ENCODE measurements at regions not wholly inside any gene's neighbourhood (a gene's known extent, or its start where the extent isn't known, plus 50 kb on each side); places are given as distances from the start of the nearest gene placed in this dataset.

DNA sequence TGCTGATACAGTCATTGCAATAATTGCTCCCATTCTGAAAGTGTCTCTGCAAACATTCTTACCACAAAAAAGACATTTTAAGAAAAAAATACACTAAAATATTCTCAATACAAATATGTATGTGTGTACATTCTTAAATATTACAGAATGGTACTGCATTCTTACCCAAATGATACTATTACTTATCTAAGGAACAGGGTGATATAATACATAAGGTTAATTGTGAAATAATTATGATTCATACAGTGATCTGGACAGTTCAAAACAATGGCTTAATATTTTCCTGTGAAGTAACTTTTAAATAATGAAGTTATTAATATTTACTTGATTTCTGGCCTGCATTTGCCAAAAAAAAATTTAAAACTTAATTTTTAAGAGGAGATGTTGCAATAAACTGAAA lies 694.6 kb downstream of the TUSC7 start:
- no peak for DNase-seq (ENCODE audit: low spot score)

DNA sequence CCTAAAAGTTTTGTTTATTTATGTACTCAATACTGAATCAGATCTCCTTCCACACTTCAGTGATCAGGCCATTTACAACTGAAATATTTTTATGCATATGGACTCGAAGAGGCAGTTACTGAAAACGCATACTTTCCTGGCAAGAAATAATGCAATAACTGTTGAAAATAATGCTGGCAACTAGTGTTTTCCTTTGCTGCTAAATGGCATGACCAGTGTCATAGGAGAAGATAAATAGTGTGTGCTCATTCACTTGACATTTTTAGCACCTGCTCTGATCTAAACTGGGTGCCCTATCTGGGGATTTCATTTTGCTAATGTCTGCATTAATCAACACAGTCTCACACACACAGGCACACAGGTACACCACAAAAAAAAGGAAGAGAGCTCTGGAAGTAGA lies 695.2 kb downstream of the TUSC7 start:
- no peak for DNase-seq (ENCODE audit: low spot score)

DNA sequence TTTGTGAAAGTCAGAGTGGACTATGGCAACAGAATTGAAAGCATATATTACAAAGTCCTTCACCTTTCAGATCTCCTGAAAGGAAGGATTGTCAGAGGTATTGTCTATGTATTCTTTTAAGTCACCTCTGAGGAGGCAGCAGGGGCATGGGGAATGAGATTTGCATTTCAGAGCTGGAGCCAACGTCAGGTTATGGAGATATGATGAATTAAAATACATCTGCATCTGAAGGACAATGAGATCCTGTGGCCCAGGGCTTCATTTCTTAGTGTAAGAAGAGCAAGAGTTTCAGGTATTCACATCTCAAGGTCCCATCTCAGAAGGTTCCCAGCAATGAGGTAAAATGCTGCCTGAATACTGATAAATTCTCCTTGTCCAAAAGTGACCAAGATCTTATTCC lies 695.8 kb downstream of the TUSC7 start:
- DNase-seq (ENCODE audit: low spot score) = no peak

DNA sequence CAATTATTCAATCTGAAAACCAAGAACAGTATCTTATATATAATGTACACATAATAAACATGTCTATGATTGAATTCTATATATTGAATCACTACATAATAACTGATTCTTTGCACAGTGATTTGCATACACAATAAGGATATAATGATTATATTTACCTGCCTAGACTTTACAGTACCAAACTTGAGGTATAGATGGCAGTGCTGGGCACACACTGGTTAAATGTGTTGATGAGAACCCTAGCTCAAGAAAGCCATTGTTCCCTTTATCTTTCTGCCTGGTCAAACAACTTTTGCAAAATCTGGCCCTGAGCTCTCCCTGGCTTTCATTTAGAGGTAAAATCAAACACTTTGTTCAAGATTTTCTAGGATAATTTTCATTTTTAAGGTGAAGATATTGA lies 697.7 kb downstream of the TUSC7 start:
- DNase-seq (ENCODE audit: low spot score) = no peak

DNA sequence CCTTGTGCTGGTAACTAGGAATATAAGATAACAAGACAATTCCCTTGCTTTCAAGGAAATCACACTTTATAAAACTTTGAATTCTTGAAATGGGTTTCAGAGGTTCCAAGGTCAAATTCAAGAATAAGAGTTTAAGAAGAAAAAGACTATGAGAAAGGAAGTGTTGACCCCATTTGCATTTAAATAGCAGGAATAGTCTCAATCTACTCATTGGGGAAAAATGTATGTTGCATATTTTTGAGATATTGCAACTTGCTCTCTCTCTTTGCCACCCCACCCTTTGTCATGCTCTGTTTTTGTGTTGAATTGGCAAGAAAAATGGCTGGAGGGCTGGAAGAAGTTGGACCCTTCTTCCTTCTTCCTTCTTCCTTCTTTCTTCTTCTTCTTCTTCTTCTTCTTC lies 699.2 kb downstream of the TUSC7 start:
- DNase-seq (ENCODE audit: low spot score) = no peak

DNA sequence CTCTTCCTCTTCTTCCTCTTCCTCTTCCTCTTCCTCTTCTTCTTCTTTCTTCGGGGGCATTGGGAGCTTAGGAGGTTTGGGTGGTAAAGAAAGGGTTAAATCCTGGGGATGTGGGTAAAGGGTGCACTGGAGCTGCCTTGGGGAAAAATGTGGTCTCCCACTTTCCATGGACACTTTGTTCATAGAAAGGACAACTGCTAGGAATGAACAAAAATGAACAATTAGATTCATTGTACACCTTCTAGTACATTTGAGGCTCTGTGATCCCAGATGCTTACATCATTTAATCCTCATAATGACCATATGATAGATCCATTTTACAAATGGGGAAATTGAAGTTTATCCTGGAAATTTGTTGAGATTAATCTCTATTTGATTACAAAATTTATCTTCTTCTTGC lies 699.7 kb downstream of the TUSC7 start:
- no peak for DNase-seq (ENCODE audit: low spot score)

DNA sequence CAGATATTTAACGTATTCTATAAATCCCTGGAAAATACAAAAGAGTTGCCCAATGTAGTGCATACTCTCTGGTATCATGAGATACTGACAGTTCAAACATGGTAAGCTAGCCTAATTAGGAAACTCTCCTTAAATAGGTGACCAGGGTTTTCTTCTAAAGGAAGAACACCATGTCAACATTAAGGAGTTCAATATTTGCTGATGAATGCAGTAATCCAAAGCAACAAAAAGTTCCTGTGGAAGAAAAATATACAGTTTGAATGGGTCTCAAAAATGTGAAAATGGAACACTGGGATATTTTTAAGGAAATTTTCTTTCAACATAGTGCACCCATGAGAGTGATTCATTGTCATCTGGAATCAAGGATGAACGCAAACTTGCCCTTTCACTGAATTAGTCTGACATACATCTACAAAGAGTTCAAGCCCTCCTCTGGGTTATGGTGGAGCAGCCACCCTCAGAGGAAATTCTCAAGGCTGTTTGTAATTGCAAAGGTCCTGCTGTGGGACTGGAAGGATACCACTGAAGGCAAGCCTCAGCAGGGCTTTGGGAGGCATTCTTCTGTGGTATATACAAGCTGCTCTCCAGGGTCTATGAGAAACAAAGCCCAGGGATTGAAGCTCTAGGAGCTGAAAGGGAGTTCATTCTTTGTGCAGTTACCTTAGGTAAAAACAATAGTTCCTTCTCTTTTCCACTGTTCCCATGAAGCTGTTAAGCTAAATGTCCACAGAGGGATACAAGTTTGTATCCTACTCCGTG lies 700.3 kb downstream of the TUSC7 start:
- no peak for DNase-seq (ENCODE audit: low spot score)

DNA sequence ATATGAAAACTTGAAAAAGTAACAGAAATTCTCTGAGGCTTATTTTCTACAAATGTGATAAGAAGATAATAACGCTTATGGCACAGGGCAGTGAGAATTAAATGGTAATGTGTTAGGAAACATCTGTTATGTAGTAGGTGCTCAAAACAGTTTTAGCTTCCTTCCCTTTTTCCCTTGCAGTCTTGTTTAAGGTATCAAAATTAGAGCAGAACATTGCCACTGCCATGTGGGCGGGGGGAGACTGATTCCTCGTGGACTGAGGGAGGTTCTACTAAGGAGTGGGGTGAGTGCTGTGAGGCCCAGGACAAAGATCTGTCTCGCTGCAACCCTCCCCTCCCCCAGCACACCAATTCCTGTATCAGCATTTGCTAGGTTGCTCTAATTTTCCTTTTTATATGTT lies 702.4 kb downstream of the TUSC7 start:
- no peak for DNase-seq (ENCODE audit: low spot score)

DNA sequence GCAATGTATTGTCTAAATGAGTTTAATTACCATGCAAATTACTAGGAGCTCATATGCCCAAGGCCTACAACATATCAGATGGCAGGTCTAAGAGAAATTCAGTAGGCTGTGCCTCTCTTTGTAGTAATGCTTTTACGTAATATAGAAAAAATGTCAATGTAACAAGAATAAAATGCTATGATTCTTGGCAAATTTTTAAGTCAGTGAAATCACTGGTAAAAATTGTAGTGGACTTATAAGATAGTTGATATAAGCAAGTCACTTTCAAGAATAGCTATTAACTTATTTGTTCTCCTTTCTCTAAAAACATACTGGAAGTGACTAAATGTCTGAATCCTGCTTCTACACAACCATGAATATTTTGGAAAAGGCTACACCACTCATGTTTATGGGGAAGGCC lies 707.8 kb downstream of the TUSC7 start:
- DNase-seq (ENCODE audit: low spot score) = no peak

DNA sequence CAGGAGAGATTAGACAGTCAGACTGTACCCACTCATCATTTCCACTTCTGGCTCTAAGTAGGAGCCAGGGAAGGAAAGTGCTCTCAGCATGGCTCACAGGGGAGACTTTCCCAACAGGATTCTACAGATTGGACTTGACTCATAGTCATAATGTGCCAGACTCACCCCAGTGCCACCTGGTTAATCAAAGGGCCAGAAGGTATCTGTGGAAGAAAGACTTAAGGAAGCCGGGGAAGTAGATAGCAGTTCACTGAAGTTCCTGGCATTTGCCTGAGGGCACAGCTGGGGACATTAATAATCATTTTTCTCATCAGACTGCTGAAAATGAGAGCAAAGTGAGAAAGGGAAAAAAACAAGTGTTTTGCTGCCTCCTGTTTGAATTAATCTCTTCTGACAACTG lies 717.5 kb downstream of the TUSC7 start:
- no peak for DNase-seq (ENCODE audit: low spot score)

DNA sequence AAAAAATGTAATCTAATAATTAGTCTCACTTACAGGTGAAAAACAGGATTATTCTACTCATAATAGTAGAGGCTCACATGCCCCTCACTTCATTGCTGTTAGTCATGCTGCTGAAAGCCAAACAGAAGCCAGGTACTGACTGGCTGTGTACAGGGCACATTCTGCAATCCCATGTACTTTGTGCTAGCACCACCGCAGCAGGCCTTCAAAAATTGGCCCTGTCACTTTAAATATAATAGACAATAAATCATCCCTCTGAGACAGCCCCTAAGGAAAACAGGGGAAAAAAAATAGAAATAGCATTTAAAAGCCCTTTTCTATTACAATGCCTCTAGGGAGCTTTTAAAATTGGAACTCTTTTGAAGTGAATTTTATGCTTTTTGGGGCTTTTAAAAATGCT lies 723.8 kb downstream of the TUSC7 start:
- DNase-seq (ENCODE audit: low spot score) = no peak

DNA sequence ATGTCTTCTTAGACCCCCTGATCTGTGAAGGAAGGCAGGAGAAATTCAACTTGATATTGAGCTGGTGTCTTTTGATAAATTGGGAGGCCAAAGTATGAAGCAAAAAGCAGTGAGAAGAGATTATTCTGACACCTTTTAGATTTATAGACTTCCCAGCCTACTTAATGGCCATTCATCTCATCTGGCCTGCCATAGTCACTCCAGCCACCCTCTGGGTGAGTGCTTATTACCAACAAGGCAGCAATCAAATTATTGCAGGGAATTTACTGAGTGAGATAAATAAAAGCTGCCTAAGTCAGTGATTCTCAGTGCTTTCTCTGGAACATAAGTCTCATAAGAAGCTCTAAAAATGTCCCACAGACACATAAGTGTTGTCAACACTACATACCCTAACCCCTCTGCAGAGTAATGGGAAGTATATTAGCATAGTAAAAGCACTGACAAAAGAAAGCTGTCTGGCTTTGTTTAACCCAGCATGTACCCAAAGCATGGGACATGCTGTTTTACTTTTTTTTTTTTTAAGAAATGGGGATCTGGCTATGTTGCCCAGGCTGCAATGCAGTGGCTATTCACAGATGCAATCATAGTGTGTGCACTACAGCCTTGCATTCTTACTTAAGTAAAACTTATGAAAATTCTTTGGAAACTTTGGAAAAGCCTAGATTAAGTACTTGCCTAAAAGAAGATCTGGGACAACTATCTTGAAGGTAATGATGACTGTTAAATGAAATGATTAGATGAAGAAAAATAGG lies 725.3 kb downstream of the TUSC7 start:
- DNase-seq (ENCODE audit: low spot score) = no peak

DNA sequence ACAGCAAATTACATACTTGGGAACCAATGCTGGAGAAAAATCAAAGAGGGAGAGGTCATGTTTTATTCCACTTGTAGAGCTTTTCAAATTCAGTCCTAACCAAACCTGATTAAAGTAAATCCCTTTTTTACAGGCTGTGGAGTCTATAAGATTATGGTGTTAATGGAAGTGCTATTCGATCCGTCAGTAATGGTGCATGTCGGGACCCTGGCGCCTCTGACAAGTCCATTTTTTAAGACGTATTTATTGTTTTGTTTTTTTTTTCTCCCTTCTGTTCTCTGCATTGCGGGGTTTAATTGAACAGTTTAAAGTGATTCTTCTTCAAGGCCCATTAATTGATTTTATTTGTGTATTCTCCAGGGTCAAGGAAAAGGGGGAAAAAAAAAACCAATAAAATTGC lies 725.9 kb downstream of the TUSC7 start:
- DNase-seq (ENCODE audit: low spot score) = no peak

DNA sequence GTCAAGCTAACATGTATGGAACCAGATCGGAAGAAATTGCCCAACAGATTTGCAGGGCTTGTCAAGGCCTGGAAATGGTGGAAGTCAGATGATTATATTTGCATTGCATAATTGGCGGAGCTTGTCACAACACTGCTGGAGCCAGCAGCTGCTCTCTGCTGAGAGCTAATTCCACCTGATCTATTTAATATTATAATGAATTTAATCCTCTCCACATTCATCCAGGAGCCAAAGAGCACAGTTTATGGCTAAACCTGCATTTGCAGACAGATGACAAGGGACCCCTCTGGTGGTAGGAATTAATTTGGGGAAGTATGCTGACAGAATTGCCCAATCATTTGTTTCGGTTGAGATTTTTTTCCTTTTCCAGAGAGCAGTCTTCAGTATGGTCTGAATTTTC lies 730.2 kb downstream of the TUSC7 start:
- no peak for DNase-seq (ENCODE audit: low spot score)

DNA sequence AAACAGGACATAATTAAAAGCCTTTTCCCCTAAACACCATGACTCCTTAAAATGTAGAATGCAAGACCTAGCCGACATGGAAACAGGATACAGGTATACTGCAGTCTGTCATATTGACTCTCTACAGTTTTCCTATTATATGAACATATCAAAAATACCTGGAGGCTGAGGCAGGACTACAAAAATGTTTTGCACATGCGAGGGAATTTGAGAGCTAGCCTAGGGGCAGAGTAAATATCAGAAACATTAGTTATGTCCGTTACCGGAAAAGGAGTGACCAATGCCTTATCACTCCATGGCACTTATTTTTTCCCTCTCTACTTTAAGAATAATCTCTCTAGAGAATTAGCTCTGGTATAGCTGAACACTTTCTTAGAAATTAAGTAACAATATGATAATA lies 732.3 kb downstream of the TUSC7 start:
- no peak for DNase-seq (ENCODE audit: low spot score)

DNA sequence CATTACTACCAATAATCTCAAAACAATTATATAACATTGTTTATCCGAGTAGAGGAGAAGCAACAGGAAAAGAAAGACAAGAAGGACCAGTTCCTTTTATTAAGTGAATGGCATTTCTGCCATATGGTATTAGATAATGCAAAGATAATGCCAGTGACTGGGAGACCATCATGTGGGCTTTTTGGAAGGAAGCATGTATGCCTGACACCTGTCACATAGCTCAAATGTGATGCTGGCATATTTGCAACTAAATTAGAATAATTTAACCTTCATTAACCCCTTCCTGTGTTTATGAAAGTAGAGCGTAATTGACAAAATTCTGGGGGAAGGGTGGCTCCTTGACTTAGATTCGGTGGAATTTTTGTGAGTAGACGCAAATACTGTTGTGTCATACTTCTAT lies 733.0 kb downstream of the TUSC7 start:
- no peak for DNase-seq (ENCODE audit: low spot score)

DNA sequence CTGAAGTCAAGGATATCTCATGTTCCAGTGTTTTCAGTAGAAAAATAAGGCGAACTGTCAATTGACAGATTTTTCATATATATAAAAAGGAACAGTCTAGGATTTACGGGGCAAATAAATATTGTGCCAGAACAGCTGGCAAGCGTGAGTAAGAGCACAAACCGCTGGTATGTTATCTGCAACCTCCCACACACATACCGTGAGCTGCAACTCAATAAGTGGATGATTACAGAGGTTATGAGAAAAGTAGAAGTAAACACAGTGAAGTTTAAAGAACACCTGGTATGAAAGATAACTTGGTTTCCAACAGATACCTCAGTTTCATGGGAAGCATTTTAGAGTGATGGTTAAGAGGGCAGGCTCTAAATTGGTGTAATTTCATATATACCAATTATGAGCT lies 733.4 kb downstream of the TUSC7 start:
- no peak for DNase-seq (ENCODE audit: low spot score)

DNA sequence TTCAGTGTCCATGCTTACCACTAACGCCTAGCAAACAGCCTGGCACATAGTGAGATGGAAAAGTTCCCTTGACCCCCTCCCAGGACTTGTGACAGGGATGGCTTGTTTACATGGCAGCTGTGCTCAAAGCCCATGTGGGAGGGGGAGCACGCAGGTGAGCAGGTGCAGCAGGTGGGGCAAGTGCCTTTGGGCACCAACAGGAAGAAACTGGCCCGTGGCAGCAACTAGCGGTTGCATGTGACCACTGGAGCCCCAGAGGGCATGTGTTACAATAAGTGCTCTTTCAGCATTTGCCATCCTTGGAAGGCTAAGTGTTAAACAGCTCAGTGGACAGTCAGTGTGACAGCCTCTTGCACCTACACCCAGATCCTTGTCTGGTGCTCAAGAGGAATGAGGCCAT lies 734.6 kb downstream of the TUSC7 start:
- no peak for DNase-seq (ENCODE audit: low spot score)

DNA sequence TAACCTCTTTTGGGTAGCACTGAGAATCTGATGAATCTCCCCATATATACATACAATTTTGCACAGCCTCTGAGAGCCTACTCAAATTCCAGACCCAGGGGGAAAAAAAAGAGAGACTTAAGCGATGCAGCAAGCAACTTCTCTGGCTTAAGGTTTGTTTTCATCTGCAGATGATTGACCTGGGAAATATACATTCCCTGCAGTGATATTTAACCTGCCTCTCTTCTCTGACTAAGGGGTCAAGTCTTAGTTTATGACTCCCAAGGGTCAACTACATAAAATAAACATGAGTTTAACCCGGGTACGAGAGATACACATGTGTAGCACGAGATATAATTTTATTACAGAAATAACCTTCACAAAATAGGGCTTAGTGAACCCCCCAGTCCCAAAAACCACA lies 737.8 kb downstream of the TUSC7 start:
- DNase-seq (ENCODE audit: low spot score) = no peak

DNA sequence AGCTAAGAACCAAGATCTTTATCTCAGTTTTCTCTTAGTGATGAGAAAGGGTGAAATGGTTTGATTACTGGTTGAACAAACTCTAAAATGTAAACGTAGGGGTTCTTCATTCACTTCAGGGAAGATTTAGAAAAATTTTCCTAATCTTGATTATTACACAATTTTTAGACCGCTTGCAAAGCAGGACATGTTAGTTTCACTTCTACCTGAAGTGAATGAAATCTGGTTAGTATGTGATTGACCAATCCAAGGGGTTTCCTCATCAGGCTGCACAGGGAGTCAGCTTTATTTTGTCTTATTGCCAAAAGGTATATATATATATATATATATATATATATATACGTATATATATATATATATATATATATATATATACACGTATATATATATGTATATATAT lies 740.4 kb downstream of the TUSC7 start:
- DNase-seq (ENCODE audit: low spot score) = no peak

DNA sequence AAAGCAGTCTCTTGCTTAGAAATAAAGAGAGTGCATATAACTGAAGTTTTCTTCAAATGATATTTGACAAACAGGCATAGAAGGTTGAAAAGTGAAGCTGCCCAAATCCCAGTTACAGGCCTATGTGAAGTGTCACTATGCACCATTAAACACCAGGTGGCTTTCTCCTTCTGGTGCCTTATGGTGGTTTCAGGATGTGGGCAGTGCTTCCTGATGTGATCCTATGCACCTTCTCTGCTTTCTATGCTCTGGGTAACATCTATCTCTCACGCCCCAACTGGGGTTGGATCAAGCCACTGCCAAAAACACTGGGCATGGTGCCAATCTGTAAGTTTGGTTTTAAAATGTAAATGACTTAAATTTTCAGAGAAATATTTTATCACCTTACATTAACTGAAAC lies 744.7 kb downstream of the TUSC7 start:
- no peak for DNase-seq (ENCODE audit: low spot score)

DNA sequence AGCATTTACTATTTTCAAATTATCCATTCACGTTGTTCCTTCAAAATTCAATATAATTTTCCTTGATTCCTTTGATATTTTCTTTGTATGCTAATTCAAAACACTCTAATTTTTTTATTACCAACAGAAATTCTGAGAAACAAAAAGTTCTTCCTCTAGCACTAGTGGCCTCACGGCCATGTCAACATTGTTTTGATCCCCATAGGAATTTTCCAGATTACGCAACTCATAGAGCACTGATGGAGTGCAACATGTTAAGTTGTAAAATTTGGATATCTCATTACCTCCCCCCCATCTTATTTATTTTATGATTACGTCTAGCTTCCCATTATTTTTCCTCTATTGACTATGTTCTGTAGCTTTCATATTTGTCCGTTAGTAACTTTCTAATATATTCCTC lies 745.3 kb downstream of the TUSC7 start:
- DNase-seq (ENCODE audit: low spot score) = no peak

DNA sequence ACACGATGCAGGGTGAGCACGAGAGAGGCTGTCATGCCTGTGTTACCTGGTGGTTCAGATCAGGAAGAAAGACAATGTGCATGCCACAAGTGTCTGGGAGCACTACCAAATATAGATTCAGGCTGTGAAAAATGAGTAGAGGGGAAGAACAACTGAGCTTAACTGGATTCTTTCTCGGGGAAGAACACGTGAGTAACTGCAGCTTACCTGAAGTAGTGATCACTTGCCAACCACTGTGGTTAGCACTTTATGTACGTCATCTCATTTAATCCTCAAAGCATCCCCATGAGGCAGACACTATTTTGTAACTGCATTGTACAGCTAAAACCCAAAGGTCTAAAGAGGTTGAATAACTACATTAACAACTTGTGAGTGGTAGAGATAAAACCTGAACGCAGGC lies 746.2 kb downstream of the TUSC7 start:
- no peak for DNase-seq (ENCODE audit: low spot score)

Measured in ecto neural progenitor cell (in vitro differentiated cells).